Left ventricle myocardium inferior (tissue), 1 donor: ENCODE measurements at regions not wholly inside any gene's neighbourhood (a gene's known extent, or its start where the extent isn't known, plus 50 kb on each side); places are given as distances from the start of the nearest gene placed in this dataset.

Experiments
- DNase-seq: peaks from one replicate; pipeline ENCODE4 v3.0.0-alpha.2; 2020
- H3K27ac ChIP-seq: fragments of 200-600 bp; replicated peaks from 2 replicates; pipeline ENCODE4 v1.8.0; 2021
- H3K27me3 ChIP-seq: fragments of 200-600 bp; 2 replicates; pipeline ENCODE4 v1.8.0; 2021; ENCODE audit warnings: low read depth
- H3K36me3 ChIP-seq: fragments of 200-600 bp; 2 replicates; pipeline ENCODE4 v1.8.0; 2021
- H3K4me1 ChIP-seq: fragments of 200-600 bp; 2 replicates; pipeline ENCODE4 v1.8.0; 2021
- H3K4me3 ChIP-seq: fragments of 200-600 bp; 2 replicates; pipeline ENCODE4 v1.8.0; 2021; ENCODE audit warnings: mild to moderate bottlenecking, moderate library complexity
- H3K9me3 ChIP-seq: fragments of 200-600 bp; replicated peaks from 2 replicates; pipeline ENCODE4 v1.8.0; 2021
- intact Hi-C: fragments of 100-400 bp; cut with micrococcal nuclease; formaldehyde crosslinking; loops from one replicate; pipeline ENCODE4 v1.11.0; 2022
- TF ChIP-seq, protein P1 (sequence below): fragments of 200-600 bp; IDR thresholded peaks from 2 replicates; pipeline ENCODE4 v1.8.0; 2021; ENCODE audit warnings: antibody characterized with exemption, mild to moderate bottlenecking, borderline replicate concordance
- donor health status: DM: no; HTN: yes; CAD: no; lungs with severe emphysema.

DNA sequence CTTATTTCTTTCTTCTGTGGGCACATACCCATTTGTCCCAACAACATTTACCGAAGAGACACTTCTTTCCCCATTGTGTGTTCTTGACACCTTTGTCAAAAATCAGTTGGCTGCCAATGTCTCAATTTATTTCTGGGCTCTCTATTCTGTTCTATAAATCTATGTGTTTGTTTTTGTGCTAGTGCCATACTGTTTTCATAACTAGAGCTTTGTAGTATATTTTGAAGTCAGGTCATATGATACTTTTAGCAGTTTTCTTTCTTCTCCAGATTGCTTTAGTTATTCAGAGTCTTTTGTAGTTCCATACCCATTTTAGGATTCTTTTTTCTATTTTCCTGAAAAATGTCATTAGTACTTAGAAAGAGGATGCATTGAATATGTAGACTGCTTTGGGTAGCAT lies 1276.3 kb downstream of the SLITRK1 start:
- H3K9me3 ChIP-seq: peaks cover 43% of the 10 kb centered on the region
- H3K4me1 ChIP-seq: no peaks in the 10 kb centered on the region
- H3K36me3 ChIP-seq: no peaks in the 10 kb centered on the region
- H3K4me3 ChIP-seq: no peak overlapping the region
- intact Hi-C loops: no loop called here
- no peak overlapping the region for H3K27ac ChIP-seq
- TF ChIP-seq, protein P1, sequence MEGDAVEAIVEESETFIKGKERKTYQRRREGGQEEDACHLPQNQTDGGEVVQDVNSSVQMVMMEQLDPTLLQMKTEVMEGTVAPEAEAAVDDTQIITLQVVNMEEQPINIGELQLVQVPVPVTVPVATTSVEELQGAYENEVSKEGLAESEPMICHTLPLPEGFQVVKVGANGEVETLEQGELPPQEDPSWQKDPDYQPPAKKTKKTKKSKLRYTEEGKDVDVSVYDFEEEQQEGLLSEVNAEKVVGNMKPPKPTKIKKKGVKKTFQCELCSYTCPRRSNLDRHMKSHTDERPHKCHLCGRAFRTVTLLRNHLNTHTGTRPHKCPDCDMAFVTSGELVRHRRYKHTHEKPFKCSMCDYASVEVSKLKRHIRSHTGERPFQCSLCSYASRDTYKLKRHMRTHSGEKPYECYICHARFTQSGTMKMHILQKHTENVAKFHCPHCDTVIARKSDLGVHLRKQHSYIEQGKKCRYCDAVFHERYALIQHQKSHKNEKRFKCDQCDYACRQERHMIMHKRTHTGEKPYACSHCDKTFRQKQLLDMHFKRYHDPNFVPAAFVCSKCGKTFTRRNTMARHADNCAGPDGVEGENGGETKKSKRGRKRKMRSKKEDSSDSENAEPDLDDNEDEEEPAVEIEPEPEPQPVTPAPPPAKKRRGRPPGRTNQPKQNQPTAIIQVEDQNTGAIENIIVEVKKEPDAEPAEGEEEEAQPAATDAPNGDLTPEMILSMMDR: no peak
- H3K27me3 ChIP-seq: no peaks in the 10 kb centered on the region
- no peak for DNase-seq

DNA sequence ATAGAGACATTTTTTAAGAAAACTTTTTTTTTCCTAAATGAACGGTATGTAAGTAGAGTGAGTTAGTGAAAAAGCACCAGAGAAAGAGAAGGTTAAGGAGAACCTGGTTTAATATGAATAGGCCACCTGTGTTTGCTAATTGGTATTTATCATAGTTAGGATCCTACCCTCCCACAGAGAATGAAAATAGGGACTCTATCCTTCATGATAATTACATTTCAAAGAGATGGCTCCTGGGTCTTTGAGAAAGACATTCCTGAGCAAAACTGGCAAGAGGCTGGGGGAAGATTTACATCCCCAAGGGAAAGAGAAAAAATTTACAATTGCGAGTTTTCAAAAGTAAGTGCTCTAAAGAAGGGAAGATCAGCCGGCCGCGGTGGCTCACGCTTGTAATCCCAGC lies 1284.5 kb downstream of the SLITRK1 start:
- H3K36me3 ChIP-seq: no peaks in the 10 kb centered on the region
- H3K27ac ChIP-seq: no peak overlapping the region
- peaks cover 30% of the 10 kb centered on the region for H3K9me3 ChIP-seq
- intact Hi-C loops: no loop called here
- DNase-seq: no peak
- no peak overlapping the region for H3K4me3 ChIP-seq
- H3K4me1 ChIP-seq: no peaks in the 10 kb centered on the region
- no peaks in the 10 kb centered on the region for H3K27me3 ChIP-seq
- TF ChIP-seq, protein P1: no peak

DNA sequence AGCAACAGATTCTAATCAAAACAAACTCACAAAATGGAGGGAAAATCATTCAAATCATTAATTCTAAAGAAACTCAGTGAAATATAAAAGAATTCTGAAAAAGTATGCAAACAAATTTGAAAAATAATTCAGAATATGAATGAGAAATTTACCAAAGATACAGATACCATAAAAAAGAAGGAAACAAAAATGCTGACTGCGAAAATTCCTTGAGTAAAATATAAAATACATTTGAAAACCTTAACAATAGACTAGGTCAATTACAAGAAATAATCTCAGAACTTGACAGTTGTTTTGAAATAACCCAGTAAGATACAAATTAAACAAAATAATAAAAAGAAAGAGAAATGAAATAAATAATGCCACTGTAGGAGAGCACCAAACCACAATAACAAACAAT lies 1289.0 kb downstream of the SLITRK1 start:
- no peaks in the 10 kb centered on the region for H3K36me3 ChIP-seq
- no peak for DNase-seq
- H3K27ac ChIP-seq: no peak overlapping the region
- TF ChIP-seq, protein P1: no peak
- intact Hi-C loops: no loop called here
- peaks cover 43% of the 10 kb centered on the region for H3K9me3 ChIP-seq
- H3K4me1 ChIP-seq: no peaks in the 10 kb centered on the region
- H3K27me3 ChIP-seq: no peaks in the 10 kb centered on the region
- H3K4me3 ChIP-seq: no peak overlapping the region

DNA sequence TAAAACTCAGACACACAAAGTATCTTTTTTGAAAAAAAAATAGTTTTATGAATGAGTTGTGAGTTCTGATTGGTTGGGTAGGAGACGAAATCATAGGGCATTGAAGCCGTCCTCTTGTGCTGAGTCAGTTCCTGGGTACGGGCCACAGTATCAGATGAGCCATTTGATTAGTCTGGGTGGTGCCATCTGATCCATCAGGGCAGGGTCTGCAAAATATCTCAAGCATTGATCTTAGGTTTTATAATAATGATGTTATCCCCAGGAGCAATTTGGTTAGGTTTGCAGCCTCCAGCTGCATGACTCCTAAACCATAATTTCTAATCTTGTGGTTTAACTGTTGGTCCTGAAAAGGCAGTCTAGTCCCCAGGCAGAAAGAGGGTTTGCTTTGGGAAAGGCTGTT lies 1310.6 kb downstream of the SLITRK1 start:
- TF ChIP-seq, protein P1: no peak
- Histone ChIP-seq H3K36me3 (no peaks in the 10 kb centered on the region), H3K9me3 (peaks cover 14% of the 10 kb centered on the region), H3K27me3 (no peaks in the 10 kb centered on the region), H3K4me1 (no peaks in the 10 kb centered on the region), H3K27ac (no peak overlapping the region), H3K4me3 (no peak overlapping the region)
- DNase-seq: no peak
- intact Hi-C loops: no loop called here

DNA sequence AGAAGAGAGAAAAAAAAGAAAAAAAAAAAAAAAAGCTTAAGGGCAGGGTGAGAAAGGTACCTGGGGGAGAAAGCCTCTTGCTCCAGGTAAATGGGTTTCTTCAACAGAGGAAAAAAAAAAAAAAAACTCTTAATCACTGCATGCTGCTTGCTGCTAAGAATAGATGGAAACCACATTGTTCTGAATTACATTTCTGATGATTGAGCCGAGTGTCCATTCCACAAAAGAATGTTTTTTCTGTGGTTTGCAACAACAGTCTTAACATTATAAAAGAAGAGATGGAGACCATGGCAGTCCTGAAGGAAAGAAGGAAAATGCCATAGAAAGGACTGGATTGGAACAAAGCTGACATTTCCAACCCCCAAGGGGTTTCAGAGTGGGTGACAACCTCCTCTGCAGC lies 1312.7 kb downstream of the SLITRK1 start:
- no peaks in the 10 kb centered on the region for H3K4me1 ChIP-seq
- intact Hi-C loops: no loop called here
- H3K36me3 ChIP-seq: no peaks in the 10 kb centered on the region
- no peak overlapping the region for H3K4me3 ChIP-seq
- H3K27me3 ChIP-seq: no peaks in the 10 kb centered on the region
- DNase-seq: no peak
- H3K27ac ChIP-seq: no peak overlapping the region
- H3K9me3 ChIP-seq: no peaks in the 10 kb centered on the region
- TF ChIP-seq, protein P1: no peak

DNA sequence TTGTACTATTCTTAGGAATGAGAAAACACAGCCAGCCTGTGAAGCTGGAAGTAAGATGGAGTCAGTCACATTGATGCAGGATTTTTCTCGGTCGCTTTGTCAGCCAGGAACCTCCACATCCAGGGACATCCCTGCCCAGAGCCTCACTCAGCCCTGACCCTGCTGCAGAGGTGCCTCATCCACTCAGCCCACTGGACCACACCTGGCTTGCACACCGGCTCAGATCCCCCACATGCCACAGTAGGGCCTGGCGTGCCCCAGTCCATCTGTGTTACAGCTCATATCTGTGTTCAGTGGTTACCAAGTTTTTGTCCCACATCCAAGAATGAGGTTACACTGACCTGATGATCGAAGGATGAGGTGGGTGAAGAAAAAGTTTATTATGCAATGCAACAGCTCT lies 1315.4 kb downstream of the SLITRK1 start:
- Histone ChIP-seq H3K4me1 (no peaks in the 10 kb centered on the region), H3K36me3 (no peaks in the 10 kb centered on the region), H3K9me3 (no peaks in the 10 kb centered on the region), H3K4me3 (no peak overlapping the region), H3K27ac (no peak overlapping the region), H3K27me3 (no peaks in the 10 kb centered on the region)
- TF ChIP-seq, protein P1: no peak
- no peak for DNase-seq
- intact Hi-C loops: no loop called here
